ENCODE measurements at regions not wholly inside any gene's neighbourhood (a gene's known extent, or its start where the extent isn't known, plus 50 kb on each side); places are given as distances from the start of the nearest gene placed in this dataset.
A peak's percentile ranks its signal among the peaks of the same experiment; 100 is the strongest.

DNA sequence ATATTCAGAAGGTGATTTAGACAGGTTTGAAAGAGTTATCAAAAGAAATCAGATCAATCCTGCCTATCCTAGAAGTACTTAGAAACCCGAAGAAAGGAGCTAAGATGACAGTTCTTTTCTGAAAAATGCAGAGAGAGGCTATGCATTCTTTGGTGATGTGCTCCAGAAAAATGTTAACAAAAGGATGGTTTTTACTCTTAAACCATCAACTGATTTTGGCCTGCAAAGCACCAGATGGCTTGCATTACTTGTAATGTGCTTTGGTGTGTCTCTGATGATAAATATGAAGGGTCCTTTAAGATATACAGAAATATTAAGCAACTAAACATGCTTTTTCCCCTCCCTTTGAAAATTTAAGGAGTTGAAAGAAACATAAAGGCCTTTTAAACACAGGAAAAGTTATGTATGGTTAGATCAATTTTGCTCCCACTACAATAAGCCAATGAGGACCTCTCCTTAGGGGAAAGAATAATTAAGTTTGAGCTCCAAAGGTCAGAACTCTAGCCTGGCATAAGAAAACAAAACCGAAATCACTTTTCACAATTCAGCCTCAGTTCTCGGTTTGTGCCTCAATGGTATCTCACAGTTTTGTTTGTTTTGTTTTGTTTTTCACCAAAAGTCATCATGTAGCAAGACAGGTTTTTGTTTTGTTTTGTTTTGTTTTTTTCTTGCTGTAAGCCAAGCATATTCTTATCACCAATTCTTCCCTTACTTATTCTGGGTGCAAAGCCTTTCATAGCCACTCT is 302.4 kb upstream of the NT5C1B start:
- peak; percentile 22 to 60 (median 32) for DNase-seq

DNA sequence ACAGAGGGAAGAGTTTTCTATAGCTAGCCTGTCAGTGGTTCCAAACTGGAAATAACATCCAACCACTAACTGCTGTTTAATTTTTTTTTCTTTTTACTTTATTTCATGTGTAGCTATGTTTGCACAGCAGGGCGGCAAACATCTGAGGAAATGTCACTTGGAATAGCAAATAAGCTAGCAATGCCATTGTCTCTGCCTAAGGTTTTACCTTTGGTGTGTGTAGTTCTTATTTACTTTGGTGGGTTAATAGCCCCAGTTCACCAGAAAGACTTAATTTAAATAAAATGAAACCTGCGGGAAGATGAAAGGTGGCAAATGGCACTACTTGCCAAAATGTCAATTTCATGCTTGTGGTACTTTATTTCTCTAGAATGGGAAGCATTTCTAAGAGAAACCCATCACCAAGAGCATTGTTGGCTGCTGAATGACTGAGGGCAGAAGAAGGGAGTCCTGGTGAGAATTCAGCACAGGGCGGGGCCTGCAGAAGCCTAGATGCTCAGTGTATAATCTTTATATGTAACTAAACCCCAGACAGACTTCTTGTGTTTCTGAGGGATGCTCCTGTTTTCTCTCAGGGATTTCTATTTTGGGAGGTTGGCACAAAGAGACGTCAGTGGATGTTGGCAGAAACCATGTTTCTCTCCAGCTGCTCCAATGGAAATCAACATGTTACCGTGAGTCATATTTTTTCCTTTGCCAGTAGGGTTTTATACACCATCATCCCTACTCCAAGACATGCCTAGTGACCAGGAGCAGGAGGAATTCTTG is 300.4 kb upstream of the NT5C1B start:
- no peak for DNase-seq

DNA sequence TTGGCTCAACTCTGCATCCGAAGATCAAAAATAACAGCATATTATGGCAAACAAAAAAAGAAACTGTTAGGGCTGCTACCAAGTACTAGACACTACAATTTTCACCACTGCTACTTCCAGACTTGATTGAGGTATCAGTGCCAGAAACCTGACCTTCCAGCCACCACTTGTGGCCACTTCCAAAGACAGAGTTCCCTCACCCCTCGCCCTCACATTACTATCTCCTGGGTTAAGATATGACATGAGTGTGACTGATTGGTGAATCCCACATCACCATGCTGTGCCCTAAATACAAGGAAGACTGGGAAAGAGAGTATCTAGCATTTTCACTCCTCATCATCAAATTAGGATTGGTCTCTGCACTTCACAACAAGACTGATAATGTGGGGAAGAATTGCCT is 296.1 kb upstream of the NT5C1B start:
- DNase-seq = no peak

DNA sequence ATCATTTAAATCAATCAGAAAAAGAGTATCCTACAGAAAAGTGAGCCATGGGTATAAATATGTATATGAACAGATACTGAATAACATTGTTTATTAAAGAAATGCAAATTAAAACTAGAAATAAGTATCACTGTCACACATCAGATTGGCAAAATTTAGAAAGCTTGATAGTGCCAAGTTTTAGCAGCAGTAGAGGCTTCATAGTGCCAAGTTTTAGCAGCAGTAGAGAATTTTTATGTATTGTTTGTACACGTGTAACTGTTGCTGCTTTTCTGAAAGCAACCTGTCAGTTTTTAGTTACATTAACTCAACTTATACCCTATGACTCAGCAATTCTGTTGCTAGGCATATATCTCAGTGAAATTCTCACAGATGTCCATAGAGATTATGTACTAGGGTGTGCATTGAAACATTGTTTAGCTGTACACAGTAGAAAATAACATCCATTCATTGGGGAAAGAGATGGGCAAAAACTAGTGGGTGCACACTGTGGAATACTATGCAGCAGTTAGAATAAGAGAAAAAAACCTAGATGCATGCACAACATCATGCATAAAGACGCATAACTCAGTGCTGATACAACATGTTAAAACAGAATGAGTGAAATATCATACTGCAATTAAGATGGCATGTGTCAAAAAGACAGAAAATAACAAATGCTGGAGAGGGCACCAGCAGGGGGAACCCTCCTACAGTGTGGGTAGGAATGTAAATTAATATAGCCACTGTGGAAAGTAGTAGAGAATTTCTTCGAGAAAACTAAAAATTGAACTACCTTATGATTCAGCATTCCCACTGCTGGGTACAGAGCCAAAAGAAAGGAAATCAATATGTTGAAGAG is 294.5 kb upstream of the NT5C1B start:
- peak in 1 of 3 donors; percentile 14 for DNase-seq

DNA sequence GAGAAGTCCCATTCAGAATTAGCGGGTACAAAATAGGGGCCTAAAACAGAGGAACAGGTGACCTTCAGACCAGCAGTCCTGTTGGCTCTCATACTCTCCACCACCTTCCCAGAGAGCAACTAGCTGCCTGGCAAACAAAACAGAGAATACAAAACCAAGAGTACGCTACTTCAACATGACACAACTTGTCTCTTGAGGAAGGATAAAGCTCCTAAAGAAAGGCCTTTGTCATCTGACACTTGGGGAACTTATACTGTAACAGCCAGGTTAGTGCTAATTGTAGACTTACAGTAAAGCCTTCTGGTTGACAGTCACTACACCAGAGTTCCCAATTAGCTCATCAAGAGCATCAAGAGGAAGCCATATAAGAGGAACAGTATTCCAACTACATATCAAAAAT is 282.1 kb upstream of the NT5C1B start:
- DNase-seq = no peak

DNA sequence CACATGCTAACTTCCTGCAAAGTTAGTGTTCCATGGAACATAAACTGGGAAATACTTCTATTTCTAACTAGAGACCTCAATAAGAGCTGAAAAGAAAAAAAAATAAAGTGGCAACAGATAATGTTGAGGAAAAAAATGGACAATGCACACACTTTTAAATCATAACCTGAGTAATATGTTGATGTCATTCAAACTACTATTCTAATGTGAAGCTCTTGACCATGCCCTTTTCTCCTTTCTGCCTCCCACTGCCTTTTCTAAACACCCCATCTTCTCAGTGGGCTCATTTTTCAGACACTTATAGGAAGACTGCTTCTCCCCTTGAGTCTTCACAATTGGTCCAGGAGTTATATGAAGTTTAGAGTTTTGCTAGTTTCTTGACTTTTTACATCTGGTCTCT is 280.9 kb upstream of the NT5C1B start:
- no peak for DNase-seq

DNA sequence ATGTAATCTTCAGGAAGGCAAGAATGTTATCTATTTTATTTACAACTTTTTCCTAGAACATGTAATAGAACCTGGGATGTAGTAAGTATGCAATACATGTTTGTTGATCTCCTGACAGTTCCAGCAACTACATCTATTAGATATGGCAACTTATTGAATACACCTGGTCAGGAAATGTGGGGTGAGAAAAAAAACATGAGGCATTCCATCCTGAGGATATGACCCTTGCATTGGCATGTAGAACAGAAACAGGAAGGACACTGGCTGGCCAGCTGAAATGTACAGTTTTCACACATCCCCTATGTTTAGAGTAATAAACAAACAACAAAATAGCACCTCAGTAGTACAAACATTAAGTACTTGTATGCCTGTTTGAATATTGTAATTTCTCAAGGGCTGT is 272.6 kb upstream of the NT5C1B start:
- DNase-seq = no peak

DNA sequence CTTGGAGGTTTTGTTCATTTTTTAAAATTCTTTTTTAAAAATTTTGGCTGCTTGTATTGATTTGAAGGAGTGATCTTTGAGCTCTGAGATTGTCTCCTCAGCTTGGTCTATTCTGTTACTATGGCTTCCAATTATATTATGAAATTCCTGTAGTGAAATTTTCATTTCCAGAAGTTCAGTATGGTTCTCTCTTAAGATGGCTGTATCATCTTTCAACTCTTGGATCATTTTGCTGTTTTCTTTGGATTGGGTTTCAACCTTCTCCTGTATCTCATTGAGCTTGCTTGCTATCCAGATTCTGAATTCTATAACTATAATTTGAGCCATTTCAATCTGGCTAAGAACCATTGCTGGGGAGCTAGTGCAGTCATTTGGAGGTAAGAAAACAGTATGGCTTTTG is 270.8 kb upstream of the NT5C1B start:
- DNase-seq = no peak

DNA sequence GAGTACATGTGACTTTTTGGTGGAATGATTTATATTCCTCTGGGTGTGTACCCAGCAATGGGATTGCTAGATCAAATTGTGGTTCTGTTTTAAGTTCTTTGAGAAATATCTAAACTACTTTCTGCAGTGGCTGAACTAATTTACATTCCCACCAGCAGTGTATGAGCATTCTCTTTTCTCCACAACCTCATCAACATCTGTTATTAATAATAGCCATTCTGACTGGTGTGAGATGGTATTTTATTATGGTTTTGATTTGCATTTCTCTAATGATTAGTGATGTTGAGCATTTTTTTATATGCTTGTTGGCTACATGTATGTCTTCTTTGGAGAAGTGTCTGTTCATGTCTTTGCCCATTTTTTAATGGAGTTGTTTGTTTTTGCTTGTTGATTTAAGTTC is 267.4 kb upstream of the NT5C1B start:
- DNase-seq = peak in 1 of 3 donors; percentile 30

DNA sequence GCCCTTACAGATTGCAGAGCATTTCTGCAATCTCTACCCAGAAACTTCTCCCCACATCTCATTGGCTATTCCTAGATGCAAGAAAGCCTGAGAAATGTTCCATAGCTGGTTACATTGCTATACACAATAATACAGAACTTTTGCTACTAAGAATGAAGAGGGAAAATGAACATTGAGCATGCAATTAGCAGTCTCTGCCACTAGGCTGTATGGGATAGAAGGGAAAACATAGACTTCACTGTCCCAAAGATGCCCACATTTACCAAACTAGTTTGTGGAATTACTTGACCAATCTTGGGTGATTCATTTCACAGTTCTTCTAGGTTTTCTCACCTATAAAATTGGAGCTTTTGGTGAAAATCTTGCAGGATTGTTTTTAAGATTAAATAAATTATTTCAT is 265.7 kb upstream of the NT5C1B start:
- DNase-seq = no peak

DNA sequence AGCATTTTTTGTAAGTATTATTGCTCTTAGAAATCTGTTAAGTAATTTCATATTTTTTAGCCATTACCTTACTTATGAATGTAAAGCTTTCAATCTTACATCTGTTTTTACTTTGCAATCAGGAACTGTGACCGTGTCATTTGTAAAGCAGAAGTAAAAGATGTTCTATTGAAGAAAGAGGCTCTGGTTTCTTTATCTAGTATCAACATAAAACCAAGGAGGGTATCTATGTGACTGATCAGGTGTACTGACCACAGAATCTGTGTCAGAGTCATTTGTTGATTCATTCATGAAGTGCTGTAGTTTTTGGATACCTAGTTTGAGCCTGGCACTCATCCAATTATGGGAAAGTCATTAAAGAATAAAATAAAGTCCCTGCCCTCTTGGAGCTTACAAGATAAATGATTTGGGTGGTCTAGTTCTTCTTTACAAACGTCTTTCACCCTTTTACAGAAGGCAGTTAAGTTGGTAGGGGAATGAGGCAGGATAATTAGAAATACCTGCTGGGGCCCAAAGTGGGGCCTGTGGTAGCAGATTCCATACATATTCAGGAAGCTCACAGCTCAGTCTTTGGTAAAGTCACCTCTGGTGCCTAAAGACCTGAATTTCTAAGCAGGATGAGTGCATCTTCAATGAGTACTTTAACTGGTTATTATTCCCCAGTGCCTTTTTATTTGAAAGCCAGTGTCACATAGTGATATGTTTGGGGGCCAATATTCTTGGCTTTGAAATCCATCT is 260.6 kb upstream of the NT5C1B start:
- DNase-seq = no peak

DNA sequence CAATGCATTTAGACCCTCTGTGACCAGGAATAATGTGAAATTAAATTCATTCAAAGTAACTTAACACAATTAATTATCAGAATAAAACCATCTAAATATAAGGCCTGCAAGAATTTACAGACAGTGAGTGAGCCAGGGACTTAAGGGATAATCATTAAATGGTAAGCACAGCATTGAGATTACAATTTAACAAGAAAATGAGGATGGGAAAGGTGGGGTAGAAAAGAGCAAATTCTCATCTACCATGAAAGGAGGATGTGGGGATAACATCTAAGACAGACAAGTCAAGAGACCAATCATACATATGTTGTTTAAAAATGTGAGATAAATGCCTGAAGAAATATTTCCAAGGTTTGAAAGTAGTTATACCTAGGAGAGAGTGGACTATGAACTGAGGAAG is 259.3 kb upstream of the NT5C1B start:
- DNase-seq = no peak

DNA sequence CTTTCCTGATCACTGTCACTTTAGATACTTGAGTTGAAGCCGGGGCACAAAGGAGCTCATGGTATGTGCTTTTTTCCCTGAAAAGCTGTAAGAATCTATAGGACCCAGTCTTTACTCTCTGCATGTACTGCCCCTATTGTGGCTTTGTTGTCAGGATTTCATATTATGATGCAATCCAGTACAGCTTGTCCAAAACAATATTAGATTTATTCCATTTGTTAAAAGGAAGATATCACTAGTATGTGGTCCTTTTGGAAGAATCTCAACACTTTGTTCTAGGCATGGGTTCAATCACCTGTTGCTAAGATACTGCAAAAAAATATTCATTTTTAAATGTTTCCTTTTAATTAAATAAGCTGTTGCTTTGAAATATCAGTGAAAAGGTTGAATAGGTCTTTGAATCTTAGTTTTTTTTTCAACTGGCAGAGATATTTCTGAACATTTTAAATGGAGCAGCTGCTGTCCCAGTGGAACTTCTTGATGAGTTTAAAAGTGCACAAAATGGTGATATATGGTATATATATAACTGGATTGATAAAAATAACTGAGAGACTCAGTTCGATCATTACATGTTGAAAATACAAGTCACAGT is 256.6 kb upstream of the NT5C1B start:
- DNase-seq = peak; percentile 47 to 78 (median 47)

DNA sequence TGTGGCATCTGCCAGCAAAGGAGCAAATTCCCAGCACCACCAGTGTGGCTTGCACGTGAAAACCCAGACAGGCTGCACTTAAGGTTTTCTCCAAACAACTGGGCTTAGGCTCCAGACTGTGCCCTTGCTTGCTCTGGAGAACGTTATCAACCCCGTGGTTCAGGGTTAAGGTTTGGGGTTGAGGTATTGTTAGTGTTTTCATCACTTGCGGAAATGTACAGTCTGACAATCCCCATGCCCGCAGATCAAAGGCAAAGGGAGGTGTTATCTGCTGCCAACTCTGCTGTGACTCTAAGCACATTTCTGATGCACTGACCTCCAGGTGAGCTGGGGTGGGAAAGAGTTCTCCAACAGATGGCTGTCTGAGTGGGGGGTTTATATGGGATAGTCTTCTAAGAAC is 253.5 kb upstream of the NT5C1B start:
- no peak for DNase-seq

DNA sequence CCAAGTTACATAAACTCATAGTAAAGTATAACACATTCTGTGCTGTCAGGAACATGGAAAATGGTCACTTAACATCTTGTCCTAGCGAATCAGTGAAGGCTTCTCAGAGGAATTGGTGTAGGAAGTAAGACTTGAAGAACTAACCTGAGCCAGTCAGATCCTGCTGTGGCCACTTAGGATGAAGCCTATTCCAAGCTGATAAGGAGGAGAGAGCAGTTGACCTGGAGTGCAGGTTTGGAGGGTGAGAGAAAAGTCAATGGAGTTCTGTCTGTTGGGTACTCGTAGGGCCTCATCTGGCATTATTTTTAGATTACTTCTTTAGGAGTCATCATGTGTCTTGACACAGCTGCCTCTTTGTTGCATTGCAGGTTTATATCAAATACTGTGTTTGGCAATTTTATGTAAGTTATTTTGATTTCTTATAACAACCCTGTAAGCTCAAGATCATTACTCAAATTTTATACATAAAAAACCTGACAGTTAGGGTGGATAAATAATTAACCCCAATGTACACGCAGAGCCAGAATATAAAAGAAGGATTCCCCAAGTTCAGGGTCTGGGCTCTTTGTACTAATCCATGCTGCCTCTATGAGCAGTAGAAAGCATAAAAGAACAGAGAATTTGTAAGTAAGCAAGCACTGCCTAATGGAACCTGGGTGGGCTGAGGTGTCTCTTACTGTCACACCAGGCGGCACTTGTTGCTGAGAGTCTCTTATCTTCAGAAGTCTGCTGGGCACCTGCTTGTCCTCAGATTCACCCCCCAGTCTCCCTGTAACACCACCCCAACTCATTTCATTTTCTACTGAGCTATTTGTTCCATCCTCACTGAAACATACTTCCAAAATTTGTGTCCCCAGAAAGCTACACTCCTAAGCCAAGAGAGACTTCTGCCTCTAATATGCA is 252.1 kb upstream of the NT5C1B start:
- DNase-seq = no peak

DNA sequence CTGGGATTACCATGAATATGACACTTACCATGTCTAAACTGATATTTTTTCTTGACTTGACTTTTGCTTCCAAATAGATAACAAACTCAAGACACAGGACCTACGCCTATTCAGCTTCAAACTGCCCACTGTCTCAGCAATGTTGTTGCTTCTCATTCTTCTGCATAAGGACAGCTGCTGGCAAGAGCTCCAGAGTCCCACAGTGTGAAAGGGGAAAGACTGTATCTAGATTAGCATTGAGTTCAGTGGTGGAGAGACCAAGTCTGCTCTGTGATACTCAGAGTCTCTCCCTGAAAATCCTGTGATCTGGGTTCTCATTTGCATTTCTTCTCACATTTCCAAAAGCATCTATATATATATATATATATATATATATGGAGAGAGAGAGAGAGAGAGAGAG is 247.9 kb upstream of the NT5C1B start:
- DNase-seq = no peak

DNA sequence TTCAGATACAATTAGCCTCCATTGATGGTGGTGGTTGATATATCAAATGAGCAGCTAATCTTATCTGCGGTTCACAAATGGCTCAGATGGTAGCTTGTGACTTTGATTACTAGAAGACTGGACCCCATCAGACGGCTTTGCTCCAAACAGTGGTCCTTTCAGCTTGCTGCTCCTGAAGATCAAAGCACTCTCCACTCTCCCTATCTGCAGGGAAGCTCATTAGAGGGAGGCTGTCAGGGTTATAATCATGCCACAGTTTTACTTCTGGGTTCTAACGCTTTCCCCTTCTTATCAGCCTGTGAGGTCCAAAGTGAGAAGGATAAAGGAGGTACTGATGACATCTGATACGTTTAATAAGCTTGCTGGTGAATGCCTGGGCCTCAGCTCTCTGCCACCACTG is 247.1 kb upstream of the NT5C1B start:
- no peak for DNase-seq

DNA sequence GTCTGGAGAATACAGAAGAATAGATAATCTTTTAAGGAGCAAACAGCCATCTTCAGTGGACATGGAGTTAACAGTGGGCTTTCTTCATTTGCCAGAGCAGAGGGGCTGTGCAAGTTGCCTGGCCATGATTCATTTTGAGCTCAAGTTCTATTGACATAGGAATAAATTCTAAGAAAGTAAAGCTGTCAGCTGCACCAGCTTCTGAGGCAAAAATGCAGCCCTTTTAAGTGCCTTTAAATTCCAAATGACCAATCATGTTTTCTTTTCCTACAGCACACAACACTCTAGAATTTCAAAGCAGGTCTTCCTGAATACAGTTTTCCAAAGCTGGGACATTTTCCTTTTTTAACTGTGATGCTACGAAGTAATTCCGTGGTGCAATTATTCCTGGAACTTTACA is 246.4 kb upstream of the NT5C1B start:
- DNase-seq = no peak

DNA sequence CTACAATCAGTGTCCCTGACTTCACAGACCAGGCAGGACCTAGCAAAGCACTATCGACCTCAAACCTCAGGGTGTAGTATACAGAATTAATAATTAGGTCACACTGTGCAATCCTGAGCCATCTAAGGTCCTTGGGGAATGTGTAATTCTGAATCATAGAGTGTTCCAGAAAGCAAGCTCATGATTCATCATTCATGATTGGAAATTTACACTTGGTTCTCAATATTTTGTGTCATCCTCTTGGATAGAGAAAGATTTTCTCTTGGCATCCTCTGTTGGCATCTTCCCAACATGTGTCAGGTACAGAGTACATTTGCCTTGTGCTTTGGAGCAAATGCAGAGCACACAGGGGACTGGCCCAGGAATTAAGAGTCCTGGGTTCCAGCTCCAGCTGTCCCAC is 245.0 kb upstream of the NT5C1B start:
- peak in 1 of 3 donors; percentile 53 for DNase-seq

DNA sequence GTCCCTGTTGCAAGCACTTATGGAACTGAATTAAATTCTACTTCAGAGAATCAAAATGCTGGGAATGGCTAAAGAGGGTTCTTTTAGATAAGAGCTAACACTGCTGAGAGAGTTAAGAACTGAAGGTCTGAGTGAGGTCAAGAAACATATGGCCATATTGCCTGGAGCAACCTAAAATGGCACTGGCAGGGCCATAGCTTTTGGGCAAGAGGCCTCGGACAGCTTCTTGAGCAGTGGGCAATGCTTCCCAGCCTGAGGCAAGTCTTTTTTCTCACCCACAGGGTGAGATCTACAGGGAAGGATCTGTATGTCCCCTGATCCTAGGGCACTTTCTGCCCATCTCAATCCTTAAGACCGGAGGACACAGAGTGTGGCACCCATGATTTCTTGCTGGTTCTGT is 244.6 kb upstream of the NT5C1B start:
- DNase-seq = no peak

Measured in muscle of back (tissue), 3 donors.